NCI-H1436 (cell line): ENCODE measurements at regions not wholly inside any gene's neighbourhood (a gene's known extent, or its start where the extent isn't known, plus 50 kb on each side); places are given as distances from the start of the nearest gene placed in this dataset.

Experiments used
- DNase-seq: peaks from one replicate; lab custom pipeline; 2025; lab: John Stamatoyannopoulos, UW

GRCh38 chr7:110142939-110143526 is 947.9 kb upstream of the LRRN3 start:
- DNase-seq, result no peak

DNA sequence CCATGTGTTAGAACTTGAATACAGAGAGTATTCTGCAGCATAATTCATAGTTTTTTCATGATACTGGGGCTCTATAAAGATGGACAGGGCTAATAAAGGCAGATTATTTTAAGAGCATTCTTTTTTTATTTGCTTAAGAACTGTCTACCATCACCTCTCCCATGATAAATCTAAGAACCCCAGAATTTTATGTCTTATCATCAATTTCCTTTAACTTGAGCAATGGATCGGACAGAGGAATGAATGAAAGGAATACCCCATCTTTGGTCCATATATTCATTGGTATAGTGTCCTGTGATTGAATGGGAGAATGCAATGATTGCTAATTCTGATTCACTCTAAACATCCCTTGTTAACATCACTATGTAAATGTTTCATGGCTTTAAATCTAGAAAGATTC is 946.3 kb upstream of the LRRN3 start:
- DNase-seq, result no peak

GRCh38 chr7:110148054-110148453 is 942.9 kb upstream of the LRRN3 start:
- DNase-seq, result no peak

DNA sequence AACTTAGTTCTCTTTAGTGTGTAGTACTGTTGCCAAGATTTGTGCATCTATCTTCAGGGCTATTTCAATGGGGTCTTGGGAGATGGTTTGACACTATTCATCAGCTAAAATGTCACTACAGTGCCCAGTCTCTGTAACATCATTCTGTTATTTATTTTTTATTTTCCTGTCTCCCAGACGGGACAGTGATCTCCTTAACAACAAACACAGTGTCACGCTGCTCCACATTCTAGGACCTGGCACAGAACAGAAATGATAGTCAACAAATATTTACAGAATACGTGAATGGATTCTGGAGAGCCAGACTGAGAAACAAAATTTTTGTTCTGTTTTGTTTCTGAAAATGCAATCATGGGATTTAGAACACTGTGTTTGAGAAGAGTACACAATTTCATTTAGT is 937.7 kb upstream of the LRRN3 start:
- no peak for DNase-seq

- no peak for DNase-seq
Observed at GRCh38 chr7:110156511-110156910, 934.4 kb upstream of the LRRN3 start.

DNA sequence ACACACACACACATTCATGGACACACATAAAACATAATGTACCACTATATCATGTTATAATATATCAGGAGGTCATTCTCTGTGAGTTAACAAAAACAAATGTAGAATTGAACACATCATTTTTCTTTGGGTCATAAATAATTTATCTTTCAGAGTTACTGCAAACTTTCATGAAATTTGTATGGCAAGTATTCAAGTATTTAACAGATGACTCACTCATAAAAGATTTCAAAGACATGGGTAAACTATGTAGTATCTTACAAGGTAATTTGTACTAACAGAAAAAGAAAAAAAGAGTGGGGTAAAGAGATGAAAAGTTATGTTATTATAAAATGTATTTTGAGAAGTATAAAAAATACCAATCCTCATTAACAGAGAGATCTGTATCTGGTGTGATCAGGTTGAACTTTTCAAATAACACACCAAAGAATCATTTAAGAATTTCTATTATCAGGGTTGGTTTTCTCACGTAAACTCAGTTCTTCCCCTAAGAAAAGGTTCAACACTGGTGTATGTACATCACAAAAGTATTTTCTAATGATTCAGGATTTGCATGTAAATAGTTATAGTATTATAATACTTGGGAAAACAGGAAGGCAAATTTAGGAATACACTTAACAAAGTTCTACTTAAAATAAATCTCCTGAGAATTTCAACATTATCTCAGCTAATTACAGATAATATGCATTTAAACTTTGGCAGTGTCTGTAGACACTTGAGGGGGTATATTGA is 933.1 kb upstream of the LRRN3 start:
- no peak for DNase-seq

- no peak for DNase-seq
Observed at GRCh38 chr7:110168010-110168409, 922.9 kb upstream of the LRRN3 start.

GRCh38 chr7:110170841-110171240 is 920.1 kb upstream of the LRRN3 start:
- DNase-seq, result no peak

DNA sequence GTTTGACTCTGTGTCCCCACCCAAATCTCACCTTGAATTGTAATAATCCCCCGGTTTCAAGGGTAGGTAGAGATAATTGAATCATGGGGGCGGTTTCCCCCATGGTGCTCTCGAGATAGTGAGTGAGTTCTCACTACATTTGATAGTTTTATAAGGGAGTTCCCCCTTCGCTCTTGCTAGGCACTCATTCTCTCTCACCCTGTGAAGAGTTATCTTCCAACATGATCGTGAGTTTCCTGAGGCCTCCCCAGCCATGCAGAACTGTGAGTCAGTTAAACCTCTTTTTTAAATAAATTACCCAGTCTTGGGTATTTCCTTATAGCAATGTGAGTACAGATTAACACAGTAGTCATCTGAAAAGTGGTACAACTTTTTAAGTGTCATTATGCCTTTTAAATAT is 913.5 kb upstream of the LRRN3 start:
- DNase-seq, result no peak

GRCh38 chr7:110179037-110179436 is 911.9 kb upstream of the LRRN3 start:
- DNase-seq, result no peak

DNA sequence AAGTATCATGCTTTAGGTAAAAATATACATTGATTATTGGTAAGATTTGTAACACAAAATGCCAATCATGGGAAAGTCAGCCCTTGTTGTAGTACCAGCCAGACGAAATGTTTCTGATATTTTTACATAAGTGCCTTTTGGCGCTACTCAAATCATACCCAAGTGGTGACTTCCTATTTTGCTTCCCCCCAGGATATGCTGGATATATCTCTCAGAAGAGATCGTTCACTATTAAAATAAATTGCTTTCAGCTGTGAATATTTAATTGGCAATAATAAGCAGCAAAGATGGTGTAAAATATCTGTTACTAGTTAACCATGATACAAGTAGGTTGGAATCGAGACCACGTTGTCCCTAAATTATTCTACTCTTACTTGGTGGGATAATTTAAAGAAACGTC is 909.2 kb upstream of the LRRN3 start:
- no peak for DNase-seq

GRCh38 chr7:110186334-110186733 is 904.6 kb upstream of the LRRN3 start:
- no peak for DNase-seq

DNA sequence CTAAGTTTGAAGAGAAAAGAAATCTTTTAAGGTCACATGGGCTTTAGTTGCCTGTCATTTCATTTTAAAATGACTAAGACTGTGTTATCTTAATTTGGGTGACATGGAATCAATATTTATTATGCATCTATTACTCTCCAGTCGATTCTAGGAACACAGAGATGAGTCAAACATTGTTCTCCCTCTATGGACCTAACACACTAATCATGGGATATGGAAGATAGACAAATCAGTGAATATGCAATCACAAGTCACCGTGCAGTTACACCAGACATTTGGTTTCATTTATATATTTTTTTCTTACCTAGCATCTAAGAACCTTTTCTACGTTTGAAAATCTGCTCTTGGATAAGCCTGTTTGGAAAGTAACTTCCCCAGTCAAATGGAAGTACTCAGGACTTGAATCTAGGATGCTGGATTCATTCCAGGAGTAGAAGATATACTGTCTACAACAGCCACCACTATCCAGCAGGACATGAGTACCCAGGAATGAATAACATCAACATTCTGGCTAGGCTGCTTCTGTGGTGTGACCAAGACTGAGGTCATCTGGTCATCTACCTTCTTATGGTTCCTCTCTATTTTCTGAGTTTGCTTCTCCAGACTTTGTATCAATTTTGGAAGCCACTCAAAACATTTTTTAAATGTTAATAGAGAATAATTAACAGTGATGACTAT is 902.9 kb upstream of the LRRN3 start:
- no peak for DNase-seq

DNA sequence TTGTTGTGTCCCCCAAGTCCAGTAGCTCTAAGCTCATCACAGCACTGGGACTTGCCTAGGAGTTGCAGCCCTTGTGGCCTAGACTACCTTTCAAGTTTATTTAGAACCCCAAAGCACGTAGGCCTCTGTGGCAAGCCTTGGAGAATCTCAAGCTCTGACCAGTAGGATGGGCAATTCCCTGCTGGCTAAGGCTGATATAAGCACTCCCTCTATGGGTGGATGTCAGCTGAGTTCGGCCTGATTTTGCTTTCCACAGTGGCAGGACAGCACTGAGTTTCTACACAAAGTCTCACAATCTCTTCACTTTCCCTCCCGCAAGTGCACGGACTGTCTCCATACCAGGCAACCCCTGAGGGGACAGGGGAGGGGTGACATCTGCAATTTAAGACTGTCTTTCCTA is 886.4 kb upstream of the LRRN3 start:
- no peak for DNase-seq

GRCh38 chr7:110205899-110206298 is 885.0 kb upstream of the LRRN3 start:
- no peak for DNase-seq

DNA sequence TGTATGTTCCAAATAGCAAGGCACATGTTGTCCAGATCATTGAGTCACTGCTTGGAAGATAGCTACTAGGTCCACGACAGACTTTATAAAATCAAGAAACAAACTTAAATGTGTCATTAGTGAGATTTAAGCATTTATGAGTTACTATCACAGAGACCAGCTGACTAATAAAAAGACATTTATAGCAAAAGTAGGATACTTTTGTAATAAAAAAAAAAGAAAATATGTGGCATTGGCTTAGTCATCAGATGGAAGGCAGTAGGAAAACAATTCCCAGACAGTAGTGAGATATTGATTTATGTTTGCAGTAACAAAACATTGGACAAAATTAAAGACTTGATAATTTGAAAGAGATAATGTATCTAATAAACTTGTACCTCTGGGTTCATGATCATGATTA is 881.0 kb upstream of the LRRN3 start:
- DNase-seq, result no peak

DNA sequence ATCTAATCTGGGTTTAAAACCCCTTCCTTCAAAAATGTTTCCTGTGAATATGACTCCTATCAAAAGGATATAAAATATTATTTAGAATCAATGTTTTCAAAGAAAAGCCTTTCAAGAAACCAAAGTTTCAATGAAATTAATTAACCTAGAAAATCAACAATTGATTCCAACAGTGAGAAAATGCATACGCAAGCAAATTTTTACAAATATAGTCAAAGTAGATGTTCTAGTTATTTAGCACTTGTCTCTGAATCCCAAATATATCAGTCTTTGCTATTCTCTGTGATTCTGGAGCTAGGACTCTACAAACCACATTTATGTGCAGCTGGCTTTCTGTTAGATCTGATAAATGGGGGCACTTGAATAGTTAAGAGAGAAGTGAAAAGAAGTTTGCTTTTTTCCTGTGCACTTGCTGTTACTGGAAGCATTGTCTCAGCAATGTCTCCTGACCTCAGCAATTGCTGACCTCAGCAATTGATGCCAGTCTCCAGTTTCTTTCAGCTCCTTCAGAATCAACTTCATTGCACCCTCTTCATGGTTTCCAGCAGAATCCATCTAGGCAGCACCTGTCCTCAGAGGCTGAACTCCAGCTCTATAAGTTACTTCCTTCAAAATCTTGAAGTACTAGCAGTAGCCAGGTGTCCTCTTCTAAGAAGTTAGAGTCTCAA is 879.9 kb upstream of the LRRN3 start:
- DNase-seq, result no peak

DNA sequence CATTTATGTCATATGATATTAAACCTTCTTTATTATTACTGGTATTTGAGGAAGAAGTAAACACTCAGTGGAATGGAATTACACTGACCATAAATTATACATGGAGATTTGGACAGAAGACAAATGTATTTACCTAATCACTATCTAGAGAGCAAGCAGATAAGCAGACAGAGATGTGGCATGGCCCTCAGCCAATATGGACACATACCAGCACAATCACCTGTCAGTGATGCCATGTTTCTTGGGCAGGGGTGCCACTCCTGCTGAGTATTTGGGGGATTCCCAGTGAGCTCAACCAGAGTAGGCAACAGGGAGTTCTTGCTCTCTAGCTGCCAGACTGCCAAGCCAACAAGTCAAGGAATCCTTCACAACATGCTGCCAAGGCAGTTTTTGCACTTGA is 866.3 kb upstream of the LRRN3 start:
- no peak for DNase-seq

- no peak for DNase-seq
Observed at GRCh38 chr7:110246118-110246517, 844.8 kb upstream of the LRRN3 start.

DNA sequence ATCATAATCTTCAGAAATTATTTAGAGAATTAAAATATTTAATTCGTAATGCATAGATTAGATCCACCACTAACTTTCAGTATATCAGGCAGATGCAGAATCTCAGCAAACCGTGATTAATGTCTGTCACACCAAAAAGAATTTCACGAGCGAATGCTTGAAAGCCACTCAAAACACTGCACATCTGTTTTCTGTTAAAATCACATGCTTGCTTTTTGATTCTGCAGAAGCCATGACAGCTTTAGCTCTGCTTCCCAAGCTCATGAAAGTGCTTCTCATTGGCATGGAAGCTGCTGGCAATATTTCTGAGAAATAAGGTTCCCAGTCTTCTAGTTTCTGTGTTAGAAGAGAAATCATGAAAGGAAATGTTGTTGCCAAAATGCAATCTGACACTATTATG is 837.8 kb upstream of the LRRN3 start:
- no peak for DNase-seq

DNA sequence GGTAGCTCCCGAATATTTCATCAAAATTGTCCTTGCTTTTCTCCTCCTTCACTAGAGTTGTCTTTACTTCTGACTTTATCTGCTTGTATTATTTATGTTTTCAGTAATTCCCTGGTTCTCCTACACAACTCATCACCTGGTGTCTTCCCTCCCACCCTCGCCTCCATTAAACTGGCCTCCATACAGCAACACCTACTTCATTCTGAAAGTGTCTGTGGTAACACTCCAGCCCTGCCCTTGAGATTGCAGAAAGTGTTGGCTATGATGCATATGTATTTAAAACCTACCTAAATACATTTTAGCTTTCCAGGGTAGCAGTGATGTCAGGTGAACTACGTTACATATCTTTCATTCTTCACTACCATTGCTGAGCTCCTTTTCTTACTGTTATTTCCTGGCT is 833.3 kb upstream of the LRRN3 start:
- no peak for DNase-seq

GRCh38 chr7:110262251-110262650 is 828.7 kb upstream of the LRRN3 start:
- DNase-seq, result no peak

- DNase-seq, result no peak
Observed at GRCh38 chr7:110264288-110264687, 826.6 kb upstream of the LRRN3 start.
